GM19023 (cell line): ENCODE measurements at regions not wholly inside any gene's neighbourhood (a gene's known extent, or its start where the extent isn't known, plus 50 kb on each side); places are given as distances from the start of the nearest gene placed in this dataset.

Source experiments
- ATAC-seq: cut with Tn5 transposase; IDR thresholded peaks from one replicate; pipeline ENCODE4 v1.9.1; 2021; ENCODE audit warnings: mild to moderate bottlenecking, moderate library complexity; ENCODE audit not compliant: unreplicated experiment

- no peak for ATAC-seq
These were observed 253.5 kb downstream of the SHQ1 start for GRCh38 chr3:72594615-72595215.

- no peak for ATAC-seq
These were observed 254.3 kb downstream of the SHQ1 start for GRCh38 chr3:72593881-72594397.

DNA sequence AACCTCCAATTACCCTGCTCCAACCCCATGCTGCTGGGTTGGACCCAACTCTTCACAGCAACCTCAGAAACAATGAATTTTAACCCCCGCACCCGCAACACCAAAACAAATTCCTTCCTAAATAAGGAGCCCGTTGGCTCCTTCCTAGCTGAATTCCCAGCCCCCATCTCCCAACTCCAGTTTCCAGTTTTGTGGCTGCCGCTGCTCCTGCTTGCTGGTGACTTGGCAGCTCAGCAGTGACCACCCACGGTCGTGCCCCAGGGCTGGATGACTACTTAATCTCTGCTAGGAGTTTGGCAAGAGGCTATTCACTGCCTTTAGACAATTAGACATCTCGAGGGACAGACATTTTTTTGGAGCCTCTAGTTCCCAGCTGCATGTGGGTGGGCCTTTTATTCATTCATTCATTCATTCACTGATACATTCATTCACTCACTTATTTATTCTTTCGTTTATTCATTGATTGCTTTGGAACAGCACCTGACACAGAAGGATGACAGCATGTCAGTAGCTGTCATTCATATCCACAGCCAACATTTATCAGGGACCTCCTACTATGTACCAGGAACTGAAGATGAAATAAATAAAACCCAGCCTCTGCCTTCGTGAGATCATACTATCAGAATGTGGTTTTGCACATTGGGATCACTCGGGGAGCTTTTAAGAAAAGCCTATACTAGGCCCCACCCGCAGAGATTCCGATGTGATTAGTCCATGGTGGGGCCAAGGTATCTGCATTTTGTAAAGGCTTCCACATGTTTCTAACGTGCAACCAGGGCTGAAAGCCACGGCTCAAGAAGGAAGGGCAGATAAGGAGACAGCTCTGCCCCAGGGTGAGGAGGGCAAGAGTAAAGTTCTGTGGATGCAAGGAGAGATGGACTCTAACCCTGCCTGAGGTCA is 256.5 kb downstream of the SHQ1 start:
- no peak for ATAC-seq

DNA sequence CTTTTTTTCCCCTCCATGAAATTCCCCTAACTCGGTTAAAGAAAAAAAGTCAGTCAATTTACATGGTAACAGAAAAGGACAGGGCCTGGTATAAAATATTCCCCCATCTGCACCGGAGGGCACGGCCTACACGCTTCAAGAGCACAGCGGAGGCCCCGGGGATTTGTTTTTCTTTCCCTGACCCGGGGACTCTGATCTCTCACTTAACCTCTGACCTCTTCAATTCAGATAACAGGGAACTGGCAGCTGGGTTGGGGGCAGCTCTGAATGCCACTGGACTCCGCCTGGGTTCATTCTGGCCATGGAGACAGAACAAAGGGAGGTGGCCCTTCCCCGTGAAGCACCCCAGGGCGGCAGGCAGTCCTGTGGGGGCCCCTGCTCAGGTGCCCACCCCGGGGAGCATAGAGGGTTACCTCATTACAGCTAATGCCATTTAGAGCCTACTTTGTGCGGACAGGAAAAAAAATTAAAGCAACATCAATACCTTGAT is 257.5 kb downstream of the SHQ1 start:
- ATAC-seq = no peak

DNA sequence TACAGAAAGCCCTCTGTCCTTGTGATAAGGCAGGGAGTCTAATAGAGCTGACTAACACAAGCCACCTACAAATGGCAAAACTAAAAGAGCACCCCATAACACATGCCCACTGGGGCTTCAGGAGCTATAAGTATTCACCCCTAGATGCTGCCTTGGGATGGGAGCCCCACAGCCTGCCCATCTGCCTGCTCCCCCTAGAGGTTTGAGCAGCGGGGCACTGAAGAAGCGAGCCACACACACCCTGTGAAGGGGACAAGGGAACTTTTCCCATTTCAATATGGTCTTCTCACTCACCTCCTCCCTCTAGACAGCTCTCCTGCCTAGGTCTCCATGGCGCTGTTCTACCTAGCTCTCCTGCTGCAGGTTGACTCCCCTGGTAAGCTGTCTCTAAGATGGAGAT is 261.0 kb downstream of the SHQ1 start:
- ATAC-seq = no peak

- ATAC-seq = no peak
These were observed 261.6 kb downstream of the SHQ1 start for GRCh38 chr3:72586694-72587093.

DNA sequence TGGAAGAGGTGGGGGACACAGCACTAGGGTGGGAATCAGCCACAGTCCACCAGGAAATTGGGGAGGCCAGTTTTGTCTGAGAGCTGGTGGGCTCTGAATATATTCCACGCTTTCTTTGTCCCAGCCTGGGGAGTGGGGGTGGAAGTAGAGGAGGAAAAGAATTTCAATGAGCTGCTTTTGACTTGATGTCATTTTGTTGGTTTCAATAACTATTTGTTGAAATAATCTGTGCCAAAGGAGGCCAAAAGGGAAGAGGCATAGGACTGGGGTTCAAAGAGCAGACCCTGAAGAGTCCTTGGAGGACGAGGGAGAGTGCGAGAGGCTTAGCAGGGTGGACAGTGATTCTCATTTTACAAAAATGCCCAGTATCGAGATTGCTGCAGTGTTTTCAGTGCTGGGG is 262.3 kb downstream of the SHQ1 start:
- ATAC-seq = no peak

- no peak for ATAC-seq
These were observed 264.0 kb downstream of the SHQ1 start for GRCh38 chr3:72584262-72584661.

DNA sequence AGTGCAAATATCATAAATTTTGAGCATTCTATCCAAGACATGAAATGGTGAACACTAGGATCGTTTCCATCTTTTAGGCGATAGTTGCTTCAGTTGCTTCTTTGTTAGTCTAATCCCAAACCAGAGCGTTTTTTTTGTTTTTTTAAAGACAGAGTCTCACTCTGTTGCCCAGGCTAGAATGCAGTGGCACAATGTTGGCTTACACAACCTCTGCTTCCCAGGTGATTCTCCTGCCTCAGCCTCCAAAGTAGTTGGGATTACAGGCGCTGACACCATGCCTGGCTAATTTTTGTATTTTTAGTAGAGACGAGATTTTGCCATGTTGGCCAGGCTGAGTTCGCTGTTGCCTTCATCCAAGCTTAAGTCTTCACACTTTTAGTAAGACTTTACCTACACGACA is 265.3 kb downstream of the SHQ1 start:
- no peak for ATAC-seq

DNA sequence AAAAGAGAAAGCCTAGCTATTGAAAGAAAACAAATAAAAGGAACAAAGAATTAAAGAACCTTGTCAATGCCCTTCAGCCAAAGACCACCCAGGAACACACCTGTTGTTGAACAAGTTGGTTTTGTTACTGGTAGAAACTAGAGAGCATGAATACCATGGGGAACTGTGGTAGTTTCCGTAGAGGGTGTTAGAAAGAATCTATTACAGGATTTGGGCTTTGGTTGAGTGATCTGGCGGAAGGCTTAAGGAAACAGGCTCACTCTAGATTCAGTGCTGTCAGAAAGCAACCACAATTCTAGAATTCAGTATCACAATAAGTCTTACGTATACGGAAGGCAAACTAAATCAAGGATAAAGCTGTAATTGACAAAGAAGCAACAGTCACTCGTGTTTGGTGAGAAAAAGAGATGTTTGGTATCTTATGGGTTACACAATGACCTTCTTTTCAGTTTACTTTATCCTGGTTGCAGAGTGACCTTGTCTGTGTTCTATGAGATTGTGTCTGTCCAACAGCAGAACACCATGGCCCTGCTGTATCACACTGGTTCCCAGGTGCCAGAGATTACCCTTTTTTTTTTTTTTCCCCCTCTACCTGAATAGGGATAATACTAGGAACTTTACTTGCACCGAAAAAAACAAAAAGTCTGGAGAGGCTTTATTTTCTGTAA is 265.9 kb downstream of the SHQ1 start:
- peak; percentile 93 for ATAC-seq

GRCh38 chr3:72580900-72581299 is 267.3 kb downstream of the SHQ1 start:
- no peak for ATAC-seq

- ATAC-seq = no peak
These were observed 267.9 kb downstream of the SHQ1 start for GRCh38 chr3:72580246-72580756.

- no peak for ATAC-seq
These were observed 268.5 kb downstream of the SHQ1 start for GRCh38 chr3:72579581-72580245.

DNA sequence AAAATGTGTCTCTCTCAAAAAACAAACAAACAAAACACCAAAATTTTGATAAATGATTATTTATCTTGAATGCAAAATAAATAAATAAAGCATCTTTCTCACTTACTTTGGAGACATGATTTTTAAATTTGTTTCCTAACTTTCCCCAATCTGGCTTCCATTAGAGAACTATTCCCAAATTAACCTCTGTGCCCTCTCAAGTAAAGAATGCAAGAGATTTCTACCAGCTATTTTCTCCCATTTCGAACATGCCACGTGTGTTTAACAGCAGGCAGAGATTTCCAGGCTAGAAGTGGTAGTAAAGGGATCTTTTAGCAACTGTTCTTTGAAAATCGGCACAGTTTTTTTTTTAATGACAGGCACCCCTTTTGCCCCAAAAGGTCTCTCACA is 269.1 kb downstream of the SHQ1 start:
- ATAC-seq = no peak

DNA sequence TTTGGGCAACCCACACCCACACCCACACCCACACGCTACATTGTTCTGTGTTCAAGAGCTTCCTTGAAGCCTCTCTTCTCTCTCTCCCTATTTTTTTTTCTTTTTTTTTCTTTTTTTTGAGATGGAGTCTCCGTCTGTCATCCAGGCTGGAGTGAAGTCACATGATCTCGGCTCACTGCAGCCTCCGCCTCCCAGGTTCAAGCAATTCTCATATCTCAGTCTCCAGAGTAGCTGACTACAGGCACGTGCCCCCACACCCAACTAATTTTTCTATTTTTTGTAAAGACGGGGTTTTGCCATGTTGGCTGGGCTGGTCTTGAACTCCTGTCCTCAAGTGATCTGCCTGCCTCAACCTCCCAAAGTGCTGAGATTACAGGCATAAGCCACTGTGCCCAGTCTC is 271.1 kb downstream of the SHQ1 start:
- ATAC-seq = no peak

DNA sequence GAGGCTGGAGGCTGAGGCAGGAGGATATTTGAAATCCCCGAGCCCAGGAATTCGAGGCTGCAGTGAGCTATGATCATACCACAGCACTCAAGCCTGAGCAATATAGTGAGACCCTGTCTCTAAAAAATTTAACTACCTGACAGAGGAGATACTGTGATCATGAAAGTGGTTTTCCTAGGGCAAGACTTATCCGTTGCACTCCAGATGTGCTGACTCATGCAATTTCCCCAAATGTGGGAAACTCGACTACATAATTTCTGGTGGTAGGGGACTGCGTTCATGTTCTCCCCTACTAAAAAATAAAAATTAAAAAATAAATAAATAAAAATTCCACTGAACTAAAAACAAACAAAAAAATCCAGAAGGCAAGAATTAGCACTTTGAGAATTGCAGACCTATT is 271.7 kb downstream of the SHQ1 start:
- ATAC-seq = no peak

DNA sequence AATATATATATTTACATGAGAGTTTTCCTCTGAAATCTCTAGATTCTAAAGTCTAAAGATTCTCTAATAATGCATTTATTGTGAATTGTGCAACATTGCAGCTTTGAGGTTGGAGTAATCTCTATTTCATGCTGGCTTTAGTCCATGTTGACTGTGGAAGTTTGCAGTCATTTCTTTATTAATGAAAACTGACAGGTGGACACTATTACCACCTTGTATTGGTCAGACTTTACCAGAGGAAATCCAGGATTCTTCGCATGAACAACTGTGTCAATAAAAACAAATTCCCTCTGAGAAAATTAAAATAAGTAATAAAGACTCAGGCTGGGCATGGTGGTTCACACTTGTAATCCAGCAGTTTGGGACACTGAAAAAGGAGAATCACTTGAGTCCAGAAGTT is 274.1 kb downstream of the SHQ1 start:
- no peak for ATAC-seq

DNA sequence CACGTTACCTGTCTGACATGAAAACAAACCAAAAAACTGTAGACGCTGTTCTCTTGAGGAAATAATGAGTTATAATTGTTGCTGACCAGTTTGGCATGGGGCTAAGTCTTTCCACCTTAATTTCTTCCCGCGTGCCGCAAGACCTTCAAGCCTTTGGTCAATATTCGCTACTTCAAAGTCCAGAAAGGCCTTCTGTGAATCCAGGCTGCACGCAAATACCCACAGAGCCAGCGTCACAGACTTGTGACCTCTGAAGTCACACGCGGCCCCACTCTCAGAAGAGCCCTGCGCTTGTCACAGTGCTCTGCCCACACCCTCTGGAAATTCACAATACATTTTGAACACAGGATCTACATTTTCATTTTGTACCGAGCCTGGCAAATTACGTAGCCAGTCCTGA is 275.2 kb downstream of the SHQ1 start:
- no peak for ATAC-seq

- no peak for ATAC-seq
These were observed 275.7 kb downstream of the SHQ1 start for GRCh38 chr3:72572489-72573007.

DNA sequence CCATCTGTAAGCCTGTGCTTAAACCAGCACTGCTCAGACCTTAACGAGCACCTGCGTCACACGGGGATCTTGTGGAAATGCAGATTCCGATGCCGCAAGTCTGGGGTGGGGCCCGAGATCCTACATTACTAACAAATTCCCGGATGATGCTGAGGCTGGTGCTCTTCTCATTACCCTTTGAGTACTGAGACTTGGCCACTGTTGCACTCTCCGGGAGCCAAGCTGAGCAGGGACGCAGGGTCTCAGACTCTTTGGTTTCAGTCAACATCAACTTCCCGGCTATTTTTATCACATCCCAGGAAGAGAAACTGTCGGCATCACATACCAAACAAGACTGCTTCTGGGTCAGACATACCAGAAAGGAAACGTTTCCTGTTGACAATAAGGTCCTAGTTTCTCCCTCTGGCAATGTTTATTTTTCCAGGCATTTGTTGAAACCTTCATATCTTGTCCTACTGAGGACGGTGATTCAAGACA is 276.6 kb downstream of the SHQ1 start:
- ATAC-seq = no peak
